ENCODE measurements at regions not wholly inside any gene's neighbourhood (a gene's known extent, or its start where the extent isn't known, plus 50 kb on each side); places are given as distances from the start of the nearest gene placed in this dataset.

GRCh38 chr14:85308531-85309300 lies 221.2 kb upstream of the FLRT2 start:
- TF ChIP-seq EP300 (IDR thresholded peaks at IDR 0.05) (no peak), CTCF (IDR thresholded peaks at IDR 0.05) (no peak)
